Body of pancreas (tissue), 4 donors: ENCODE measurements at regions not wholly inside any gene's neighbourhood (a gene's known extent, or its start where the extent isn't known, plus 50 kb on each side); places are given as distances from the start of the nearest gene placed in this dataset.
A peak's percentile ranks its signal among the peaks of the same experiment; 100 is the strongest.

Source experiments
- ATAC-seq: fragments of 150-250 bp; one replicate; pipeline ENCODE4 v1.9.1; 2016
- DNase-seq, 4 donors: peaks; one replicate each; pipeline ENCODE4 v3.0.0-alpha.2; 2019
- H3K27ac ChIP-seq, 4 donors: fragments of 200-600 bp; sonication (generic); 1 replicate in 3 of 4; 2 replicates in 1 of 4; pipeline versions ENCODE4 v1.5.1 to v1.6.1; 2016 to 2019; ENCODE audit warnings: mild to moderate bottlenecking in 1 of 4, mixed read lengths in 1 of 4, moderate library complexity in 1 of 4
- H3K27me3 ChIP-seq, 2 donors: fragments of 200-600 bp; sonication (generic); one replicate each; pipeline ENCODE4 v1.6.0; 2016; ENCODE audit warnings: mild to moderate bottlenecking in 1 of 2
- H3K36me3 ChIP-seq, 2 donors: fragments of 200-600 bp; sonication (generic); replicated peaks in 1 of 2; 2 replicates each; pipeline ENCODE4 v1.5.1; 2016; ENCODE audit warnings: low read depth in 2 of 2; ENCODE audit not compliant: insufficient read depth in 1 of 2
- H3K4me1 ChIP-seq: fragments of 200-600 bp; sonication (generic); one replicate; pipeline ENCODE4 v1.6.0; 2016
- H3K4me3 ChIP-seq, 2 donors: fragments of 200-600 bp; sonication (generic); 1 replicate in 1 of 2; 2 replicates in 1 of 2; pipeline ENCODE4 v1.5.1; 2016 to 2019
- H3K9me3 ChIP-seq, 3 donors: fragments of 200-600 bp; sonication (generic); 1 replicate in 2 of 3; 2 replicates in 1 of 3; pipeline ENCODE4 v1.5.1; 2016
- CTCF ChIP-seq, 7 experiments: fragments of 450-650 bp in 4 of 7; fragments of 200-600 bp in 3 of 7; sonication (generic) in 3 of 7; IDR thresholded peaks; one replicate each; pipeline ENCODE4 v1.5.1; 2016 to 2019; ENCODE audit warnings: antibody characterized with exemption in 7 of 7
- POLR2A ChIP-seq, 3 donors: fragments of 450-650 bp; IDR thresholded peaks; one replicate each; pipeline ENCODE4 v1.6.1; 2016; ENCODE audit warnings: antibody characterized with exemption in 3 of 3, mild to moderate bottlenecking in 2 of 3
- WGBS, 2 donors: methylation state at CpG; one replicate each; pipeline ENCODE4 v1.1.5; 2017; 5-methylcytosine and 5-hydroxymethylcytosine counted together
- intact Hi-C: fragments of 100-400 bp; cut with DNase I; formaldehyde crosslinking; loops from one replicate; pipeline ENCODE4 v1.15.1; 2023

- no peaks in the 10 kb centered on the region for H3K27me3 ChIP-seq
Observed at GRCh38 chr12:111081600-111081999, 161.2 kb upstream of the MYL2 start.

GRCh38 chr12:111078731-111079130, 158.4 kb upstream of the MYL2 start:
- ATAC-seq (no peak), DNase-seq (no peak)
- TF ChIP-seq POLR2A (IDR thresholded peaks at IDR 0.05), result no peak
- TF ChIP-seq CTCF (IDR thresholded peaks at IDR 0.05), result no peak
- intact Hi-C loops, result no loop called here
- WGBS, 2 donors, result 87 to 89% methylated on average over 4 of the region's 4 CpGs
- no peaks in the 10 kb centered on the region for H3K36me3 ChIP-seq
- H3K4me3 ChIP-seq, result no peak overlapping the region
- no peak overlapping the region for H3K27ac ChIP-seq
- H3K27me3 ChIP-seq, result no peaks in the 10 kb centered on the region
- peaks cover 43% of the 10 kb centered on the region for H3K4me1 ChIP-seq
- H3K9me3 ChIP-seq, result peaks cover 0 to 3% (median 0%) of the 10 kb centered on the region in 3 donors

More at GRCh38 chr12:111081600-111081999, 161.2 kb upstream of the MYL2 start:
- H3K36me3 ChIP-seq, result no peaks in the 10 kb centered on the region
- ATAC-seq (no peak), DNase-seq (no peak)
- H3K4me3 ChIP-seq, result no peak overlapping the region
- H3K4me1 ChIP-seq, result peaks cover 16% of the 10 kb centered on the region
- 90 to 95% methylated on average over 5 of the region's 5 CpGs for WGBS, 2 donors
- TF ChIP-seq POLR2A (IDR thresholded peaks at IDR 0.05) (no peak), CTCF (IDR thresholded peaks at IDR 0.05) (no peak)
- H3K27ac ChIP-seq, result no peak overlapping the region
- intact Hi-C loops, result no loop called here
- H3K9me3 ChIP-seq, result no peaks in the 10 kb centered on the region

GRCh38 chr12:111076611-111077451, 156.5 kb upstream of the MYL2 start:
- no peaks in the 10 kb centered on the region for H3K36me3 ChIP-seq
- peaks cover 0 to 3% (median 0%) of the 10 kb centered on the region in 3 donors for H3K9me3 ChIP-seq
- DNase-seq, result peak in 2 of 4 donors; percentile 14 to 35
- WGBS, 2 donors, result 16 to 22% methylated on average over 19 to 23 of the region's 23 CpGs
- peak; percentile 55 for ATAC-seq
- TF ChIP-seq POLR2A (IDR thresholded peaks at IDR 0.05) (no peak), CTCF (IDR thresholded peaks at IDR 0.05) (no peak)
- H3K4me3 ChIP-seq, result no peak overlapping the region
- peak overlapping the region in 1 of 4 donors; percentile 28 for H3K27ac ChIP-seq
- H3K27me3 ChIP-seq, result no peaks in the 10 kb centered on the region
- H3K4me1 ChIP-seq, result peaks cover 43% of the 10 kb centered on the region
- intact Hi-C loops, result no loop called here

GRCh38 chr12:111076199-111076598, 155.8 kb upstream of the MYL2 start:
- peak overlapping the region in 1 of 4 donors; percentile 10 for H3K27ac ChIP-seq
- ATAC-seq (no peak), DNase-seq (no peak)
- H3K36me3 ChIP-seq, result no peaks in the 10 kb centered on the region
- intact Hi-C loops, result no loop called here
- 11 to 14% methylated on average over 1 of the region's 1 CpG for WGBS, 2 donors
- peaks cover 48% of the 10 kb centered on the region for H3K4me1 ChIP-seq
- H3K27me3 ChIP-seq, result no peaks in the 10 kb centered on the region
- H3K9me3 ChIP-seq, result peaks cover 0 to 3% (median 0%) of the 10 kb centered on the region in 3 donors
- no peak overlapping the region for H3K4me3 ChIP-seq
- TF ChIP-seq CTCF (IDR thresholded peaks at IDR 0.05) (no peak), POLR2A (IDR thresholded peaks at IDR 0.05) (no peak)
